PFSK-1 (cell line): ENCODE measurements at regions not wholly inside any gene's neighbourhood (a gene's known extent, or its start where the extent isn't known, plus 50 kb on each side); places are given as distances from the start of the nearest gene placed in this dataset.

Experiments
- POLR2AphosphoS5 ChIP-seq: IDR thresholded peaks from 2 replicates; pipeline ENCODE4 v1.6.1; 2012; ENCODE audit warnings: low read depth, mild to moderate bottlenecking, control low read depth, low read length, moderate library complexity
- SIN3A ChIP-seq: IDR thresholded peaks from 2 replicates; pipeline ENCODE4 v1.6.1; 2012; ENCODE audit warnings: mild to moderate bottlenecking, low read length, moderate library complexity, borderline replicate concordance; ENCODE audit not compliant: insufficient read depth
- TAF1 ChIP-seq: IDR thresholded peaks from 2 replicates; pipeline ENCODE4 v1.6.1; 2012; ENCODE audit warnings: low read length, control low read depth, borderline replicate concordance; ENCODE audit not compliant: insufficient read depth
- TF ChIP-seq, protein P1 (sequence below), 2 experiments: IDR thresholded peaks; 2 replicates each; pipeline versions ENCODE4 v1.6.1 to v1.8.0; 2011 to 2012; ENCODE audit warnings: low read depth in 2 of 2, low read length in 2 of 2, control low read depth in 1 of 2, inconsistent platforms in 1 of 2, mild to moderate bottlenecking in 1 of 2, moderate library complexity in 1 of 2; ENCODE audit not compliant: insufficient read depth in 1 of 2

DNA sequence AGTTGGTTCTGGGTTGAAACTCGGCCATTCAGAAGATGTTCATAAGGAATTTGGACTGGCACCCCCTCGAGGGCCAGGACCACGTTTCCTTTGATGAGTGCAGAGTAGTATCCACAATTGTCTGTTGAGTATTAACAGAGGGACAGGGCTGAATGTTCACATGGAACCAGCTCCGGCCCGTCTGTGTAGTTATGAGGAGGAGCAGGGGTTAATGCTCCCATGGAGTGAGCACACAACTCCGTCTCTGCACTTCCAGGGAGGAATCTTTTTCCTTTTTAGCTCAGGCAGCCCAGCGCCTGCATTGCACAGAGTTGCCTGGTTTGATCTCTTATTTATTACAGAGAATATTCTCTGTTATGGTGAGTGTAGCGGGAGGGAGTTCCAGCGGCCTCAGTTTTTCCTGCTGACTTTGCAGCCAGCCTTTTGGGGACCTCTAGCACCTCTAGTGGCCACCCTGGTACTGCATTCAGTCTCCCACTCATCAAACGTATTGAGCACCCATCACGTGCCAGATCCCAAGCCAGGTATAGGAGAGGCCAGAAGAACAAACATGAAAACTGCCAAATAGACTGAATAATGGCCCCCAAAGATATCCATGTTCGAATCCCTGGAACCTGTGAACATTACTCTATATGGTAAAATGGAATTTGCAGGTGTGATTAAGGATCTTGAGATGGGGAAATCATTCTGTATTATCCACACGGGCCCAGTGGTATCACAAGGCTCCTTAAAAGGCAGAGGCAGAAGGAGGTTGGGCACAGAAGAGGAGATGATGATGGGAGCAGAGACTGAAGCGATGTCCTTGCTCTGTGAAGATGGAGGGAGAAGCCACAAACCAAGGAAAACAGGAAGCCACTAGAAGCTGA lies 167.7 kb upstream of the CSF3R start:
- TF ChIP-seq, protein P1, sequence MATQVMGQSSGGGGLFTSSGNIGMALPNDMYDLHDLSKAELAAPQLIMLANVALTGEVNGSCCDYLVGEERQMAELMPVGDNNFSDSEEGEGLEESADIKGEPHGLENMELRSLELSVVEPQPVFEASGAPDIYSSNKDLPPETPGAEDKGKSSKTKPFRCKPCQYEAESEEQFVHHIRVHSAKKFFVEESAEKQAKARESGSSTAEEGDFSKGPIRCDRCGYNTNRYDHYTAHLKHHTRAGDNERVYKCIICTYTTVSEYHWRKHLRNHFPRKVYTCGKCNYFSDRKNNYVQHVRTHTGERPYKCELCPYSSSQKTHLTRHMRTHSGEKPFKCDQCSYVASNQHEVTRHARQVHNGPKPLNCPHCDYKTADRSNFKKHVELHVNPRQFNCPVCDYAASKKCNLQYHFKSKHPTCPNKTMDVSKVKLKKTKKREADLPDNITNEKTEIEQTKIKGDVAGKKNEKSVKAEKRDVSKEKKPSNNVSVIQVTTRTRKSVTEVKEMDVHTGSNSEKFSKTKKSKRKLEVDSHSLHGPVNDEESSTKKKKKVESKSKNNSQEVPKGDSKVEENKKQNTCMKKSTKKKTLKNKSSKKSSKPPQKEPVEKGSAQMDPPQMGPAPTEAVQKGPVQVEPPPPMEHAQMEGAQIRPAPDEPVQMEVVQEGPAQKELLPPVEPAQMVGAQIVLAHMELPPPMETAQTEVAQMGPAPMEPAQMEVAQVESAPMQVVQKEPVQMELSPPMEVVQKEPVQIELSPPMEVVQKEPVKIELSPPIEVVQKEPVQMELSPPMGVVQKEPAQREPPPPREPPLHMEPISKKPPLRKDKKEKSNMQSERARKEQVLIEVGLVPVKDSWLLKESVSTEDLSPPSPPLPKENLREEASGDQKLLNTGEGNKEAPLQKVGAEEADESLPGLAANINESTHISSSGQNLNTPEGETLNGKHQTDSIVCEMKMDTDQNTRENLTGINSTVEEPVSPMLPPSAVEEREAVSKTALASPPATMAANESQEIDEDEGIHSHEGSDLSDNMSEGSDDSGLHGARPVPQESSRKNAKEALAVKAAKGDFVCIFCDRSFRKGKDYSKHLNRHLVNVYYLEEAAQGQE (IDR thresholded peaks at IDR 0.05; ENCODE audit: insufficient read depth in 1 of 2, low read depth in 2 of 2, low read length in 2 of 2) = no peak
- TF ChIP-seq TAF1 (no peak), SIN3A (no peak), POLR2AphosphoS5 (no peak)
